ENCODE measurements at regions not wholly inside any gene's neighbourhood (a gene's known extent, or its start where the extent isn't known, plus 50 kb on each side); places are given as distances from the start of the nearest gene placed in this dataset.

DNA sequence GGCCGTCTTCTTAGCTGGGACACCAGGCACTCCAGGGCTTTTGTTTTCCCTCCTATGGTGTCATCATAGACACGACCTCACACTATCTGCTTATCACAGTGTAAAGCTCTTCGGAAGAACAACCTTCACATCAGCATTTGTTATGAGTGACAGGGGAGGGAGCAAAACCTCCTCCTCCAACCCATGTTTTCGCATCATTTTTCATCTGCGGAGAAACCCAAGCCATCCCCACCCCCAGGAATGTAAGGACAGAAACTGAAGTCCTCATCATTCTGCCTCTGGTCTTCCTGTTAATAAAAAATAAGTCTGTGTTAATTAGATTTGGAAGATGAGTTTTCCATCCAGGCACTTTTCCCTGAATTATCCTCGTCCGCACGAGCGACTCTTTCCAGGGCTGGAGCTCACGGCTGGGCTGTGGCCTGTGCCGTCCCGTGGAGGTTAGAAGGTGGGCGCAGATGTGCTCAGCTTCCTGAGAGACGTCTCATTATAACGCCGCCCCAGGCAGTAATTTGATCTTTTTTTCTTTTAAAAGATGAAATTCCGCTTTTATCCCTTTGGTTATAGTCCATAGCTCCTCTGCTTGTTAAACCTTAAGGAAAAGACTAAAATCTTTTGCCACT is 101.6 kb upstream of the TMEM18 start:
- DNase-seq = no peak

DNA sequence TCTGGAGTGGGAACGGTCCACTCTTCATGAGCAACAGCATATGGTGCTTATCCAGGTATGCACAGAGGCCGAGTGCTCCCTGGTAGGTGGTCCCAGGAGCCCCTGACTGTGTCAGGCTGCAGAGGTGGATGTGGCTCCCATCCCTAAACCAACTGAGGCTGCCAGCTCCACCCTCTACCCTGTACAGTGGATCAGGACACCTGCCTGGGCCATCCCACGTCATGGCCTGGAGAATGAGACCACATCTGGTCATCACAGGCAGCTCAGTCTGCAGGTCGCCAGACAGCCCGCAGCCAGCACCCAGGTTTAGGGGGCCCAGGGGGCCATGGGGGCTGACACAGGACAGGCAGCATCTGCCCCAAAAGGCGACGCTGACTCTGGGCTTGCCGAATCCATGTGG is 100.3 kb upstream of the TMEM18 start:
- no peak for DNase-seq

DNA sequence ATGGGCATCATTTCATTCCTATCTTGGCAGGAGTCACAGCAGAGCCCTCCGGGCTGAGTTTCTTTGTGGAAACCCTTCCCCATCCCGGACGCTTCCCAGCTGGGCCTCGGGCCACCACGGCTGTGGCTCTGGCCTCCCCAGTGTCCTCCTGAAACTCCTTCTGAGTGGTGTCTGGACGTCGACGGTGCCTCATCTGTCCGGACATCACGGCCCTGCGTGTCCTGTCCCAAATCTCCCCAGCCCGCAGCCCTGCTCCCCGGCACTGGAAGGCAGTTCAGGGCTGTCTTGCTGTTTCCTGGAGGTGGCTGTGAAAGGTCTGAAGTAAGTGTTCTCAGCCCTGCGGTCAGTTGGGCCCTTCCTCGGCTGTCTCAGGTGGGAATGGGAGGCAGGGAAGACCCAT is 99.8 kb upstream of the TMEM18 start:
- no peak for DNase-seq

DNA sequence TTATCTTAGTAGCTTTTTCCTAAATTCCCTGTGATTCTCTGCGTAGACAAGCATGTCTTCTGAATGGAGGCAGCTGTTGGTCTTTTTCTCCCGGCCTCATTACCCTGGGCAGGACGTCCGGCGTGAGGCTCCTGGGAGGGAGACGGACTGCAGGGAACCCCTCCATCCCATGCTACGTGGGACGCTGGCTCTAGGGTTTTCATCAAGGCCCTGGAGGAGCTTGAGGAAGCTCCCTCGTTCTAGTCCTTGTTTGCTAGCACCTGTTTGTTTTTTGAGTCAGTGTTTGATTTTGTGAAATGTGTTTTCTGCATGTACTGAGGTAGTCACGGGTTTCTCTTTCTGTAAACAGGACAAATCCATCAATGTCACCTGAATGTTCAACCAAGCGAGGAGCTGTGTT is 99.3 kb upstream of the TMEM18 start:
- no peak for DNase-seq

DNA sequence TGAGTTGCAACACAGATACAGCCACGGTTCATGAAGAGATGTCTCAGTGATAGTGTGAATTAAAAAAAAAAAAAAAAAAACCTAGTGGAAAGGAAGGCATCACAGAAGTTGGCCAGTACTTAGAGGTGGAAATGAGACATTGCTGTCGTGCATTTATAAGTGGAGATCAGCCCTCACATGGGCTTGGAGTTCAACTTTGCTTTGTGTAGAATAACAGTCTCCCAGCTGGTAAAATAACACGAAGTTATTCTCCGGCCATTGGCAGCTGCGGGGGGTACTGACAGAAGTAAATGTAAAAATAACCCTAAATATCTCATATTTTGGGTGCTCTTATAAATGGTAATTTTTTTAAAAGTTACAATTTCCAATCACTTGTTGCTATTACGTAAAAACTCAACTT is 98.8 kb upstream of the TMEM18 start:
- DNase-seq = no peak

DNA sequence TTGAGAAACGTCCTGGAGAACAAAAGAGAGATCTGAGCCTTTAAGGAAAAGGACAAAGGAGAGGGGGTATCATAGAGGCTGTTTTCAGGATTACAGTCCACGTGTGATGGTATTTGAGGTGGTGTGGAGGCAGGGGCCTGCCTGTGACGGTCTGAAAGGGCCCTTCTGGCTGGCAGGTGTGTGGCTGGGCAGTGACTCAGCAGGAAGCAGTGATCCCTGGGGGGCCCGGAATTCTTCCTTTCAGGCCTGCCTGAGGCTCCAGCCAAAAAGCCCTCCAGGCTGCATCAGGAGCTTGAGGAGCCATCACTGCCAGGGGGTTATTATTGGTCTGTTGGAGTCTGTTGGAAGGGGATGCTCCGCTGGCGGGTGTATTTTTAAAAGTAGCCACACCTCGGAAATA is 97.2 kb upstream of the TMEM18 start:
- no peak for DNase-seq

DNA sequence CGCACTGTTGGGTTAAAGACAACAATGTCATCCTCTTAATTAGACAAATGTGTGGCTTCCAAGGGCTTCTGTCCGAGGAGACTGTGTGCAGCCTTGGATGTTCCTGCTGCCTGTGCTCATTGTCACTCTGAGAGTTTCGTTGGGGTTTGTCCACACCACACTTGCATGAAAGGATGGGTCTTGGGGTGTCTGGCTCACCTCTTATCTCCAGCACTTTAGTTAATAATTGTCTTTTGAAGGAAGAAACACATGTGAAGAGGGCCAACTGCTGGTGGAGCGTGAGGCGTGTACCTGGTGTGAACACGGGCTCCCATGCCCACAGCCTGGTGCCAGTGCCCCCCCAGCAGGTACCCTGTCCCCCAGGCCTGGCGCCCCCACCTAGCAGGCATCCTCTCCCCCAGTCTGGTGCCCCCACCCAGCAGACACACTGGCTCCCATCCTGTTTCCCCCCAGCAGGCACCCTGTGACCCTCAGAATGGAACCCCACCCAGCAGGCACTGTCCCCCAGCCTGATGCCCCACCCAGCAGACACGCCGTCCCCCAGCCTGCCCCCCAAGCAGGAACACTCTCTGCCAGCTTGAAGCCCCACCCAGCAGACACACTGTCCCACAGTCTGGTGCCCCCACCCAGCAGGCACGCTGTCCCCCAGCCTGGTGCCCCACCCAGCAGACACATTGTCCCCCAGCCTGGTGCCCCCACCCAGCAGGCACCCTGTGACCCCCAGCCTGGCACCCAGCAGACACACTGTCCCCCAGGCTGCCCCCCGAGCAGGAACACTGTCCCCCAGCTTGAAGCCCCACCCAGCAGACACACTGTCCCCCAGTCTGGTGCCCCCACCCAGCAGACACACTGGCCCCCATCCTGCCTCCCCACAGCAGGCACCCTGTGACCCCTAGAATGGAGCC is 96.3 kb upstream of the TMEM18 start:
- DNase-seq = no peak

DNA sequence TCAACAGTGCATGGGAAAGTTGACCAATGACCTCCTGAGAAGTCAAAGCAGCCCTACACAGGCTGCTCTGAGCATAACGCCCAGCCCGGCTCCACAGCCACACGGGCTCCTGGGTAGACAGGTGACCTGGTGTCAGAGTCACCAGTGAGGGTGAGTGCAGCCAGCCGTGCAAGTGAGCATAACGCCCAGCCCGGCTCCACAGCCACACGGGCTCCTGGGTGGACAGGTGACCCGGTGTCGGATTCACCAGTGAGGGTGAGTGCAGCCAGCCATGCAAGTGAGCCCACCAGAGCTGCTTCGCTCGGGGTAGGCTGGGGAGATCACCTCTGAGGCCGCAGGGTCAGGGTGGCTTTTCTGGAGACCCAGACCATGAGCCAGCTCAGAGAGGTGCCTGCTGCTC is 94.3 kb upstream of the TMEM18 start:
- no peak for DNase-seq

DNA sequence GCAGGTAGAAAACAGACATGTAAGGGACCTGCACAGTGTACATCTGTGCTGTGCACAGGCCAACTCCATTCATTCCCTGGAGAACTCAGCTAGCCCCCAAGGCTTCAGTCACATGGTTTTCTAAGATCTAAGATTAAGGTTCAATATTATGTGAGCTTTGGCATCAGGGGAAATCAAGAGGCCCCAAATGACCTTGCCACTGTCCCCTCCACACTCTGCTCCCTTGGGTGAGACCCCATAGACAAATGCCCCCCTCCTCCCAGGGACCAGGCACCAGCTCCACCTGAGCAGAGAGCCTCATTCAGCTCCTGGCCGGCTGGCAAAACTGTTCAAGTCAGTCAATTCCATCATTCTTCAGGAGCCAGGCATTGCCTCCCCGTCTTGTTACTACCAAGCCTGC is 93.6 kb upstream of the TMEM18 start:
- DNase-seq = no peak

DNA sequence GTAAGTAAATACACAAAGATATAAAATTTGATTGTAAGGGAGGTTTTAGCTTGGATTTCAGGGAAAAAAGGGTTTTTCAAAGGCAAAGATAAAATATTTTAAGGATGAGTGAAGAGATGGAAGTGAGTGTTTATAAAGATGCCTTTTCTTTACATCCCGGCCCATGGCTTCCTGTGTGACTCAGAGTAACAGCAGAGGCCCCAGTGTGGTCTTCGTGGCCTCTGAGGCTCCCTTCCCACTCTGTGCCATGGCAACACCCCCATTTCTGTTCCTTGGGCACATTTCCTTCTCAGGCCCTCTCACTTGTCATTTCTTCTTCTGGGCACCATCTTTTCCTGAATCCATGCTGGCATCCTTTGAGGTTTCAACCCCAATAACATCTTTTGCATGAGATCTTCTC is 92.6 kb upstream of the TMEM18 start:
- DNase-seq = no peak

DNA sequence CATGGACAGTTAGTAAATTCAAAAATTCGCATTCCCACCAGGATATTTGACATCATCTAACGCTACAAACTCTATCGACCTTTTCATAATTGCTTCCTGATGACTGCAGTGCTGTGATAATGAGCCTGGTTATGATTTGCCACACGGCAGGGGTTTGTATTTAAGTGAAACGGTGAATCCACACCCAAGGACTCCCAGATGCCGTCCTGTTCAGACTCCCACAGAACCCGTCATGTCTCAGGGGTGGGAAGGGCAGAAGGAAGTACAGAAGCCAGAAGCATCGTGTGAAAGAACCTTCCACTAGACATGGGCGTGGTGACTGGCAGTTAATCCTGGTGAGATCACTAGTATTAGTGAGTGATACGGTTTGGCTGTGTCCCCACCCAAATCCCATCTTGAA is 91.2 kb upstream of the TMEM18 start:
- no peak for DNase-seq

DNA sequence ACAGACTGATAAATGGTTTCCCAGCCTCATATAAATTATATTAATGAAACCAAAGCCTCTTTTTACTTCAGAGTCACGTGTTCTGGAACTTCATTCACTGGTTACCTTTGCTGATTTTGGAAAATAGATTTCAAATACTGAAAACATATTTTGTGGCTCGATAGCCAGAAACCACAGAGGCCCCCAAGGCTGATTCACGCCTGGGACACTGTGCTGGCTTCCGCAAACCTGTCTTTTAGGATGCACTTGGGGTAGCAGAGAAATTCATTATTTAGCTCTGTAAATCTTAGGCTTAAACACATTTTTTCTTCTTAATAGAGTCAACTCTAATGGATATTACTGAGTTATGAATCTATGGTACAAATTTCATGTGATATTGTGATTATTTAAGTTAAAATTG is 90.7 kb upstream of the TMEM18 start:
- DNase-seq = no peak

DNA sequence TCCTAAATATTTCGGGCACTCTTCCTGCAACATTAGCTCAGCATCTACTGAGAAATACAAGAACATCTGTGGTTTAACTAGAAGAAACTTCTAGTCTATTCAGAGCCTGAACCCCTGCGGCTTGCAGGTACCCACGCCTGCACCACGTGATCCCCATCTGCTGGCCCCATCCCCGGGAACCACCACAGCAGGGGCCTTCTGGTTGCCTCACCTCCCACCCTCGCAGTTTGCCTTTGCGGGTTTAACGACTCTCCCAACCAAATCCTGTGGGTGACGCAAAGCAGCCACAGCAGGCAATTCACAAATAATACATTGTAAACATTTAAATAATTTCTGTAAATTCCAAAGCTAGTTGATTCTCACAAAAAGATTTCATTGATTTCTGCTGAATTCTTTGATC is 90.2 kb upstream of the TMEM18 start:
- no peak for DNase-seq

DNA sequence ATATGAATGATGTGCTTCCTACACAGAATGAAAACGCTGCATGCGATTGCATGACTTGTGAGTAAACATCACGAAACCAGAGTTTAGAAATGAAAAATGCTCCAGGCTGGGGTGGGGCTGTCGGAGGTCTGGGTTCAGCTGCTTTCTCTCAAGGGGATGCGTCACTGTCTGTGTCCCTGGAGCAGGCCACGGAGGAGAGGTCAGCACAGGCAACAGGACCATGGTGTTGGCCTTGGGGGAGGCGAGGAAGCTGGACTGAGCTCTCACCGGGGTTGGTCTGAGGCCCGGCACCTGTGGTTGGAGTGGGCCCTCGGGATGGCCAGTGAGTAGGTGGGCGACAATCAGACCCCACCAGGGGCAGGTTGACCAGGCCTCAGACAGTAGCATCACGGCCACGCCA is 89.0 kb upstream of the TMEM18 start:
- DNase-seq = no peak

DNA sequence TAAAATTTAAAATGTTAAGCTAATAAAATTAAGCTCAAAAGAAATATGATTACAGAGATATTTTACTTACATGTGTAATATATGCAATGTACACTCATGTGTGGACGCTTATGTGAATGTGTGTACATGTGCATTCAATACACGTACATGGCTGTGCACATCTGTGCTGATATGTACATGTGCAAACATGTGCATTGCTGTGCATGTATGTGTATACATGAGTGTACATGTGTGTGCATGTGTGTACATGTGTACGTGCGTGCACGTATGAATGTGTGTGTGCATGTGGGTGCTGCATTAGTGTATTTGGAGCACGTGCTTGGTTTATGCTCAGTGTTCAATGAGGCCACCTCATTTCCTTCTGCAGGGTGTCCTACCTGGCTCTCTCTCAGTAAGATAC is 88.2 kb upstream of the TMEM18 start:
- DNase-seq = no peak

DNA sequence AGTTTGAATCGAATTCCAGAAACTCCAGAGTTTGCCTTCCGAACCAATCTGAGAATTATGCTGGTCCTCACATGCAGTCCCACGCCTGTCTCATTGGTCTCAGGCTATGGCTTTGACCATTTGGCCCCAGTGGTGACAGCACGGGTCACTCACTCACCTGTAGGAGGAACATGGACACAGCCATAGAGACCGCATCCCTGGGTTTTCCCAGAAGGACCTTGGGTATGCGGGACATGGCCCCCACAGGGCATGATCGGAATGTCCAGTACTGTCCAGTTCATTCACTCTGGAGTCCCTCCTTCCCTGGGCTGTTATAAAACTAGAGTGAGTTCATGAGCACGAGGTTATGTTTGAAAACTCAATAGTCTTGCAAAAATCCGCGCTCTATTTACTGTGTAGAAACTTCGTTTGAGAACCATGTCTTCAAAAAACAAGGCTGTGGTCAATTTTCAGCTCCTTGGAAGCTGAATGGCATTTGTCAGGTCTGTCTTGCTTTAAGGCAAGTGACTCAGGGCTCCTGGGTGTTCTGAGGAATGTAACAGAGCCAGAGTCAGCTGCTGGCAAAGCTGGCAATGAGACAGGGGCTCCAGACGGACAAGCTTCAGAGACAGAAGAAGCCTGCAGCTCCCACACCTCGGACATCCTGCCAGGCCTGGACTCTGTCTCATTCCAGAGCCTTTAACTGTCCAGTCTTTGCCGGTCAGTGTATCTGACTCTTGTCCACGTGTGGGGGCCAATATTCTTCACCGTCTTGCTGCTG is 86.7 kb upstream of the TMEM18 start:
- no peak for DNase-seq

DNA sequence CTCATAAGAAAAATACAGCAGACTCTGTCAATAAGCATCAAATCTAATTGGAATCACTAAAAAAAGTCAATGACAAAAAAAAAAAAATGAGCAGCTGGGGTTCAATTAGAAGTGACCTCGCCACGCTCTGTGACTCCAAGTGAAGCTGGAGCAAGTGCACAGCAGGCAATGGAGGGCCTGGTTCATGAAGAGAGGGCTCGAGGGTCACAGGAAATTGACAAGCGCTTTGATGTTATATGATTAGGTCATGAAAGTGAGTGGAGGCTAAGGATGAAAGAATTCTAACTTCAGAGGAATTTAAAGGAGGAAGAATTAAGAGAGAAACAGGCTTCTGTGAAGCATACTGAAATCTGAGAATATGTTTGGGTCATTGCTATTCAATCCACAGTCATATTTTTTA is 85.4 kb upstream of the TMEM18 start:
- DNase-seq = no peak

DNA sequence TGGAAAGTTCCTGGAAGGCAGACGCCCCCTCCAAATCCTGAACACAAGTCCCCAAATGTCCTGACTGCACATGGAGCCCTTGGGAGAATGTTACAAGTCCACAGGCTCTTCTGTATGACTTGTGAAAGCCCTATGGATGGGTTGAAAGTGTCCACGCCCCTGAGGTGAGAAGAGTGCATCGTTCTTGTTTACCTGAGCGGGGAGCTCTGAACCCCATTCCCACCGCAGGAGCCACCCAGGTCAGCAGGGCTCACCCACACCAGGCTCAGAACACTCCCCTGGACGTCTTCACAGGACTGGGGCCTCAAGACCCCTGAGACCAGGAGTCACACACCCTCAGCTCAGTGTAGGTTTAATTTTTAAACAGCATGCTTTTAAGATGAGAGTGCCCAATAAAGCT is 84.2 kb upstream of the TMEM18 start:
- DNase-seq = no peak

DNA sequence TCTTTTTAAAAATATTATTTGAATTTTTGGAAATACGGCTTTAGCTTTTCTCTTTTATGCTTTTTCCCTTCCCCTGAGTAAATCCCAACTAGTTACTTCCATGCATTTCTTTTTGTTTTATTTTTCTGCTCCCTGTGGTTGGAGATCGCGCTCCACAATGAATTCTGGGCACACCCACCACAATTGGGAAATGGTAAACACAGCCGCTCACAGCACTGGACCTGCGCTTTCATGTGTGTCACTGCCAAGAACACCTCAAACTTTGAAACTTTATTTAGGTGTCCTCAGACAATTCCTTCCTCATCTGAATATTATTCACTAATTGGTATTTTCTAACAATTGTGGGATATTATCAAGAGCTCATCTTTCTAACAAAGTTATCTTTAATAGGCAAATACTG is 82.8 kb upstream of the TMEM18 start:
- DNase-seq = no peak

DNA sequence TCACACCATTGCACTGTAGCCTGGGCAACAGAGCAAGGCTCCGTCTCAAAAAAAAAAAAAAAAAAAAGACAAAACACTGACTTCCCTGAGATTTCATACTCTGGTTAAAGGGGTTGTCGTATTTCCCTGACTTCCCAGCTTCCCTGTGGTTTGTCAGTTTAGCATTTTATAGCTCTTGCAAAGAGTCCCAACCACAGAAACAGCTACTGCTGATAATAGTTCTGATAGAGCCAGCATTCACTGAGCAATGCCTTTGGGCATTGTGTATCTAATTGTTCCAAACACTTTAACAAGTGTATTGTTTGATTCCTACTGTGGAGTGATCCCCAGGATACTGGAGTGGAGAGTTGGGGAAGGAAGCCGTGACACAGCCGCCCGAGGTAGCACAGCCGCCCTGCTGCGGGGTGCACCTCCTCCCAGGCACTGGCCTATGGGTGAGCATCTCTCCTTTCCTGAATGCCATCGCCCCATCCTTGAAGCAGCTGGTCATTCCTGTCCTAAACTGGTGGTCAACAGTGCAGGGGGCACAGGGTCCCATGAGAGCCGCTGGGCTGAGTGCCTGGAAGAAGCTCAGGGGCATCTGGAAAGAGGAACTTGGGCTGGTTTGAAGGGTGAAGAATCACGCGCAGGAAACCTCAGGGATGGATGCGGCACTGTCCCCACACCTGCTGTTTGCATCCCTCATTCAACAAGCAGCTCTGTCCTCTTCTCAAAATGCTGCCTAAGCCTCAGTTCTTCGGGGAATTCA is 81.0 kb upstream of the TMEM18 start:
- no peak for DNase-seq

DNA sequence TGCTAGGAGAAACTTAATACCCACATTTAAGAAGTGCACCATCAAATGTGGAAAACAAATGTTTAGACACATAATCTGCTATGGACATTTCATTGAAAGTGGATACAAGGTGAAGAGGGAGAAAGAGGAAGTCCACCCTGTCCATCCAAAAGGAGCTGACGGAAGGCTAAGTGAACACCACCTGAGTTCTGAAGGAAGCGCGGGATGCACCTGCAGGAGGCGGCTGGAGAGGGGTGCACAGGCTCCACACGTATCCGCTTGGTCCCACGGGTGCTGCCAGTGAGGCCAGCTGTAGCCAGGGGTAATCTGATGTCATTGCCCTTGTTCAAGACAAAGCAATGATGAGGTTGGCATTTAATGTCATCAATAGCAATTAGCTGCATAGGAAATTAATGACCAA is 75.9 kb upstream of the TMEM18 start:
- DNase-seq = no peak

DNA sequence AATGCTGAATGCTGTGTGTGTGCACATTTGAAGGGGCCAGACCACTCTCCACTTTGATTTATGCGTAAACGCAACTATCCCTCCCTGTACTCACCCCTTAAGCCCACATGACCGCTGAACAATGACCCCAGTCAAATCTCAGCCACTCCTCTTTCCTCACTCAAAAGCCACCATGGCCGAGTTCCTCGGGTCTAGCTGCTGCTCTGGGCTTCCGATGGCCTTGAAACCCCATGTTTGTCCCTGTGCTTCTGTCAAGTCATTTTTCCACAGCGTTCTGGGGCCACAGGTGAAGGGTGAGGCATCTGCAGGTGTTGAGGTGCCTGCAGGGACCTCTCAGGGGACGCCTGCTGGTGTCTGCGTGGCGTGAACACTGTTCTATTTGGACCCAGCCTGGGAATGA is 74.3 kb upstream of the TMEM18 start:
- DNase-seq = no peak

DNA sequence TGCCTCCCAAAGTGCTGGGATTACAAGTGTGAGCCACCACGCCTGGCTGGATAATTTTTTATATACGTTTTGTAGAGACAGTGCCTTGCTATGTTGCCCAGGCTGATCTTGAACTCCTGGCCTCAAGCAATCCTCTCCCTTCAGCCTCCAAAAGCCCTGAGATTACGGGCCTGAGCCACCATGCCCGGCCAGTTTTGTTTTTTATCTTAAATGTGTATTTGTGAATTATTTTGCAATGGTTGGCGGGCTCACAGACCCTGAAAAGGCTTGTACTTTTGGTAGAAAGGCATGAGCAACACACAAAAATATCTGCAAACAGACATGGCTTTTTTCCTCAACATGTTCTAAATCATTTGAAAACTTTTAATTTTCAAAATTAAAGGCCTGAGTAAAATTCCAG is 73.4 kb upstream of the TMEM18 start:
- DNase-seq = no peak
